ENCODE measurements at regions not wholly inside any gene's neighbourhood (a gene's known extent, or its start where the extent isn't known, plus 50 kb on each side); places are given as distances from the start of the nearest gene placed in this dataset.
"Not testable (repeated sequence)": the region's sequence is repeated elsewhere in the genome, so short reads cannot be mapped to it uniquely, and the experiment has no call there.

DNA sequence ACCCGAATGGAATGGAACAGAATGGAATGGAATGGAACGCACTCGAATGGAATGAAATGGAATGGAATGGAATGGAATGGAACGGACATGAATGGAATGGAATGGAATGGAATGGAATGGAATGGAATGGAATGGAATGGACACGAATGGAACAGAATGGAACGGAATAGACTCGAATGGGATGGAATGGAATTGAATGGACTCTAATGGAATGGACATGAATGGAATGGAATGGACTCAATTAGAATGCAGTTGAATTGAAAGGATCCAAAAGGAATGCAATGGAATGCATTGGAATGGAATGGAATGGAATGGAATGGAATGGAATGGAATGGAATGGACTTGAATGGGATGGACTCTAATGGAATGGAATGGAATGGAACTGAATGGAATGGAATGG, 102.2 kb upstream of the FBXO28 start:
- DNase-seq; H3K4me1 ChIP-seq; H3K27me3 ChIP-seq; H3K36me3 ChIP-seq; H3K4me3 ChIP-seq; intact Hi-C loops (cut with DNase I; ENCODE audit: low total_unique reads); H3K27ac ChIP-seq: not testable (repeated sequence)
- H3K9me3 ChIP-seq = peaks cover 0 to 18% (median 0%) of the 10 kb centered on the region in 4 donors
- WGBS, 5 donors = 81 to 94% (median 88%) methylated on average over 7 of the region's 7 CpGs

DNA sequence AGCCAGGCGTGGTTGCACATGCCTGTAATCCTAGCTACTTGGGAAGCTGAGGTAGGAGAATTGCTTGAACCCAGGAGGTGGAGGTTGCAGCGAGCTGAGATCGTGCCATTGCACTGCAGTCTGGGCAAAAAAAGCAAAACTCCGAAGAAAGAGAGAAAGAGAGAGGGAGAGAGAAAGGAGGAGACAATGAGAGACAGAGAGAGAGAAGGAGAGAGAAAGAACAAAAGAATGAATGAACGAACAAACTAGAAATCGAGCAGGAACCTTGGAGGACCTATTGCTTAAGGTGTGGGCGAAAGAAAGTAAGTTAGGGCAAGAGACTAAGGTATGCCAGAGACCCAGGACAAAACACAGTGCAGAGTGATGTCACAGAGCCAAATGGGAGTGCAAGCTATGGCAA, 102.8 kb upstream of the FBXO28 start:
- intact Hi-C loops (cut with DNase I; ENCODE audit: low total_unique reads); H3K4me3 ChIP-seq; H3K27ac ChIP-seq; H3K27me3 ChIP-seq; DNase-seq; H3K4me1 ChIP-seq: not testable (repeated sequence)
- Histone ChIP-seq H3K9me3 (peaks cover 0 to 18% (median 0%) of the 10 kb centered on the region in 4 donors), H3K36me3 (peaks cover 0 to 11% (median 6%) of the 10 kb centered on the region in 4 donors)
- WGBS, 5 donors = 92 to 99% (median 98%) methylated on average over 6 to 7 of the region's 7 CpGs

DNA sequence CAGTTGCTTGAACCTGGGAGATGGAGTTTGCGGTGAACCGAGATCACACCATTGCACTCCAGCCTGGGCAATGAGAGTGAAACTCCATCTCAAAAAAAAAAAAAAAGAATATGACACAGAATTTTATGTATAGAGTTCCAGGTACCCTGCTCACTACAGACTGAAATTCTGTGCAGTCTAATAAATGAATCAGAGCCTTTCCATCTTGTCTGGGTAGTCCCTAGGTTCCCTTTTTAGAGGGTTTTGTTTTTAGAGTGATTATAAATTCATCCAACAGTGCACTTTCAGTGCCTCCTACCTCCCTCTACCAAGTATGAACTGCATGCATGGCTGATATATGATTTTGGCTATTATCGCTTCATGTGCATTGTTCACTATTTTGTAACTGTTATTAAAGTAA, 107.9 kb upstream of the FBXO28 start:
- DNase-seq; H3K27ac ChIP-seq; intact Hi-C loops (cut with DNase I; ENCODE audit: low total_unique reads); H3K9me3 ChIP-seq; H3K4me3 ChIP-seq; H3K4me1 ChIP-seq; H3K27me3 ChIP-seq: not testable (repeated sequence)
- H3K36me3 ChIP-seq = peaks cover 5 to 15% (median 9%) of the 10 kb centered on the region in 4 donors
- 97 to 99% (median 97%) methylated on average over 3 of the region's 3 CpGs for WGBS, 5 donors

DNA sequence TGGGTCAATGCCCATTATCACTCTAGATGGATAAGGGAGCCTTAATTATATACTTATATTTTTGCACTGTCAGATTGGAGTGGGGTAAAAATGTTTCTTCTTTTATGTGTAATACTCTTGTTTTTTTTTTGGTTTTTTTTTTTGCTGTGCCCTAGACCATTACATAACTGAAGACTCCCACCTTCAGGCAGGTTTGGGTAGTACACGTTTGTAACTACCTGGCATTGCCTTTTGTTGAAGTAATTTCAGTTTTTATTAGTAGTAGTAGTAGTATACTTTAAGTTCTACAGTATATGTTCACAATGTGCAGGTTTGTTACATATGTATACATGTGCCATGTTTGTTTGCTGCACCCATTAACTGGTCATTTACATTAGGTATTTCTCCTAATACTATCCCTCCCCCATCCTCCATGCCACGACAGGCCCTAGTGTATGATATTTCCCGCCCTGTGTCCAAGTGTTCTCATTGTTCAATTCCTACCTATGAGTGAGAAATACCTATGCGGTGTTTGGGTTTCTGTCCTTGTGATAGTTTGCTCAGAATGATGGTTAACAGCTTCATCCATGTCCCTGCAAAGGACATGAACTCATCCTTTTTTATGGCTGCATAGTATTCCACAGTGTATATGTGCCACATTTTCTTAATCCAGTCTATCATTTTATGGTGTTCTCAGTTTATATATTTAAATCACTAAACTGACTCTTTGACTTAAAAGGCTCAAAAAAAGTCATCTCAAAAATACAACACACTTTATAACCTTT, 109.2 kb upstream of the FBXO28 start:
- H3K4me1 ChIP-seq; H3K27ac ChIP-seq; H3K27me3 ChIP-seq; intact Hi-C loops (cut with DNase I; ENCODE audit: low total_unique reads); H3K9me3 ChIP-seq; H3K4me3 ChIP-seq: not testable (repeated sequence)
- TF ChIP-seq, protein P1, sequence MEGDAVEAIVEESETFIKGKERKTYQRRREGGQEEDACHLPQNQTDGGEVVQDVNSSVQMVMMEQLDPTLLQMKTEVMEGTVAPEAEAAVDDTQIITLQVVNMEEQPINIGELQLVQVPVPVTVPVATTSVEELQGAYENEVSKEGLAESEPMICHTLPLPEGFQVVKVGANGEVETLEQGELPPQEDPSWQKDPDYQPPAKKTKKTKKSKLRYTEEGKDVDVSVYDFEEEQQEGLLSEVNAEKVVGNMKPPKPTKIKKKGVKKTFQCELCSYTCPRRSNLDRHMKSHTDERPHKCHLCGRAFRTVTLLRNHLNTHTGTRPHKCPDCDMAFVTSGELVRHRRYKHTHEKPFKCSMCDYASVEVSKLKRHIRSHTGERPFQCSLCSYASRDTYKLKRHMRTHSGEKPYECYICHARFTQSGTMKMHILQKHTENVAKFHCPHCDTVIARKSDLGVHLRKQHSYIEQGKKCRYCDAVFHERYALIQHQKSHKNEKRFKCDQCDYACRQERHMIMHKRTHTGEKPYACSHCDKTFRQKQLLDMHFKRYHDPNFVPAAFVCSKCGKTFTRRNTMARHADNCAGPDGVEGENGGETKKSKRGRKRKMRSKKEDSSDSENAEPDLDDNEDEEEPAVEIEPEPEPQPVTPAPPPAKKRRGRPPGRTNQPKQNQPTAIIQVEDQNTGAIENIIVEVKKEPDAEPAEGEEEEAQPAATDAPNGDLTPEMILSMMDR (IDR thresholded peaks at IDR 0.05) = peak in 1 of 7 experiments; percentile 19
- 70 to 84% (median 83%) methylated on average over 4 of the region's 4 CpGs for WGBS, 5 donors
- peak in 1 of 2 donors; percentile 51 for DNase-seq
- H3K36me3 ChIP-seq = peaks cover 5 to 15% (median 9%) of the 10 kb centered on the region in 4 donors

DNA sequence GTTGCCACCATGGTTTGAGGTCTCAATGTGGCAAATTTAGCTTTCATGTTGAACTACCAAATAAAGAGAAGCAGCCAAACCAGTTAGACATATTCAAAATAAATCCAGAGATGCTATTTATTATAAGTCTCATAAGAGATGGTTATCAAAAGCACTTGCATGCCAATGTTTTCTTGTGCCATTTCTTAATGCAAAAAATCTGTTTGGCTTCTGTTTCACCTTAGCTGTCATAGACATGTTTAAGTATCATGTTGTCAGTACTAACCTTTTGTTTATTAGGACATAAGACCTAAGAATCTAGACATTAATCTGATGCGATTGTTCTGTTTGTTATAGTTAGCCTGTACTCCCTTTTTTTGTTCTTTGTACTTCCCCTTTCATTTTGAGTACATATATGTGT, 110.0 kb upstream of the FBXO28 start:
- H3K4me3 ChIP-seq; H3K4me1 ChIP-seq; H3K27ac ChIP-seq; H3K27me3 ChIP-seq; intact Hi-C loops (cut with DNase I; ENCODE audit: low total_unique reads); DNase-seq; H3K9me3 ChIP-seq: not testable (repeated sequence)
- H3K36me3 ChIP-seq = peaks cover 5 to 15% (median 9%) of the 10 kb centered on the region in 4 donors
- WGBS, 5 donors = 0% methylated on average over 1 of the region's 1 CpG

DNA sequence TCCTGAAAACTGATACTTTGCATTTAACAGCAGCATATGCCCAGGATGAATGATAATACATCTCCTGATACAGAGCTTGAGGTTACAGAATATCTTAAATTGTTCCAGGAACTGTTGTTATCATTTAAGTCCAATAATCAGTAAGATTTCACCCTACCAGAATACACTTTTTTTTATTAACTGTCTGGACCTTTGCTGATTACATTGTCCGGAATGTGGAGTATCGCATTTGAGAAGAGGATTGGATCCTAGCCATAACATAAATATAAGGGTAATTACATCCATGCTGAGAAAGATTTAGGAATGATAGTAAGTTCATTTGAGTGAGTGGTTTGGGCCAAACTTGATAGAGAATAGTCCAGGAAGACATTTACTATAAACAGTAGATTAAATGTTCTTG, 112.2 kb upstream of the FBXO28 start:
- H3K4me1 ChIP-seq; intact Hi-C loops (cut with DNase I; ENCODE audit: low total_unique reads); H3K27me3 ChIP-seq; DNase-seq; H3K27ac ChIP-seq; H3K36me3 ChIP-seq; H3K4me3 ChIP-seq; H3K9me3 ChIP-seq: not testable (repeated sequence)
- WGBS, 5 donors = 57 to 83% (median 77%) methylated on average over 2 of the region's 2 CpGs

DNA sequence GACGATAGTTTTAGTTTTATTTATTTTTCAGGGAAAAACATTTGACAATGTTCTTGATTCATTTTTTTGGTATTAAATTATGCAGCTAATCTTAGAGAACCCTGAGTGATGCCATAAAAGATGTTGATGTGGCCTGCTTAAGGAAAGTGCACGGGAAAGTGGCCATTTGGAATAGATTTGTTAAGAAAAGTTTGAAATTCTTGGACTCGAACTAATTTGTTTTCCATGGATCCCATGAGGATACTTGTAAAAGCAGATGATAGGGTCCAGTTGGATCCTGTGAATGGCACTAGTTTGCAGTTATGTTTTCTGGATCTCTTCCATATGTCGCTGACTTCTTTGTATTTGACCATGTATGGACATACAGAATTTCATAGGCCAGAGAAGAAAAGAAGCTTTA, 114.2 kb upstream of the FBXO28 start:
- DNase-seq = peak in 1 of 2 donors; percentile 20
- H3K36me3 ChIP-seq; H3K27ac ChIP-seq; intact Hi-C loops (cut with DNase I; ENCODE audit: low total_unique reads); H3K4me1 ChIP-seq; H3K27me3 ChIP-seq; H3K4me3 ChIP-seq; H3K9me3 ChIP-seq: not testable (repeated sequence)
- 70 to 88% (median 80%) methylated on average over 3 to 4 of the region's 4 CpGs for WGBS, 5 donors

DNA sequence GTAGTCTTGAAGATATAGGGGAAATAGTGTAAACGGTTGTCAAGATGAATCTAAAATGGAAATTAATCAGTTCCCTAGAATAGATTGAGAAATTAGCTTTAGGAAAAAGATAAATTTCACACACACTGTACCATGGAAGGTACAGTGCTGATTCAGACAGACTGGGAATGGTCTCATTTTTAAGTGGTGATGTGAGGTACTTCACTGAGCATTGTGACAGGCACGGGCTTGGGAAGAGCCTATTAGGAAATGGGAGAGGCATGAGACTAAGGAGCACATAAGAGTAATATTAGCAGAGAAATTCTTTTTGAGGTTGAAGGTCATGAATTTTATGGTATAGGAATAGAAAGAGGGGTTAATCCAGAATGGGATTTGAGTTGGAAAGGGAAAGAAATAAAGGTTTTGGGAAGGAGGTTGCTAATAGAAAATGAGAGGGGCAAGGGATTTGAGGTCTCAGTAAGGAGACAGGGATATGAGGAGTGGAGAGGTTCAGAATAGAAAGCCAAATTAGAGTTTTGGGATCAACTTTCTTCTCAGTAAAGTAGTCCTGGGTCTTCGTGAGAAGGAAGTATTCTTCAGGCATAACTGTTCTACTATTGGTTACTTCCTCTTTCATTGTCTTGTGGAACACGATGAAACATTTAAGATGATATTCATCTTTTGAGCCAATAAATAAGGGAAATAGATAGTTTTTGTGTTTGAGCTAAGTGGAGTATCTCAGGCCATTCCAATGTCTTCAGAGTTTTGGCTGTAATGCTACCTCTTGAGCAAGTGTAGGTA, 115.0 kb upstream of the FBXO28 start:
- DNase-seq; H3K9me3 ChIP-seq; H3K4me1 ChIP-seq; H3K27me3 ChIP-seq; H3K36me3 ChIP-seq; H3K4me3 ChIP-seq; intact Hi-C loops (cut with DNase I; ENCODE audit: low total_unique reads): not testable (repeated sequence)
- WGBS, 5 donors = 68 to 85% (median 75%) methylated on average over 3 to 4 of the region's 4 CpGs
- peak overlapping the region in 1 of 5 donors; percentile 32 for H3K27ac ChIP-seq

DNA sequence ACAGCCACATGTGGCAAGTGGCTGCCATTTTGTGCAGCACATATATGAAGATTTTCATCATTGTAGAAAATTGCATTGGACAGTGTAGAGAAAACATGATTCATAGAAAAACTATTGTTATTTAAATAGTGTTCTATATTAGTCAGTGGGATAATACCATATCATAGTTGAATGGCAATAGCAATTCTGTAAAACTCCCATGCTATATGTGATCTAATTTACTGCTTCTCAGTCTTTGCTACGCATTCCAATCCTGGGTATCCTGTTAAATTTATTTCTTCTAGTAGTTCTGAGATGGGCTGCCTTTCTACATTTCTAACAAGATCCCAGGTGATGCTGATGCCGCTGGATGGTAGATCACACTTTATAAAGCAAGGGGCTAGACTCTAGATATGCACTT, 117.5 kb upstream of the FBXO28 start:
- 86 to 100% (median 98%) methylated on average over 2 of the region's 2 CpGs for WGBS, 5 donors
- intact Hi-C loops (cut with DNase I; ENCODE audit: low total_unique reads) = not testable (repeated sequence)

More for the DNA sequence above, 117.5 kb upstream of the FBXO28 start:
- DNase-seq, H3K9me3 ChIP-seq, H3K4me3 ChIP-seq, H3K36me3 ChIP-seq, H3K27ac ChIP-seq, H3K27me3 ChIP-seq: not testable (repeated sequence)
- peaks cover 0 to 17% (median 7%) of the 10 kb centered on the region in 4 donors for H3K4me1 ChIP-seq
